ENCODE measurements at regions not wholly inside any gene's neighbourhood (a gene's known extent, or its start where the extent isn't known, plus 50 kb on each side); places are given as distances from the start of the nearest gene placed in this dataset.

GRCh38 chr3:8254489-8254888 lies 247.1 kb upstream of the LMCD1 start:
- H4K8ac ChIP-seq (ENCODE audit: low read depth in 2 of 2, low read length in 2 of 2), result no peak overlapping the region
- no peak overlapping the region for H2BK120ac ChIP-seq (ENCODE audit: low read depth, low read length)
- no peak overlapping the region for H2BK15ac ChIP-seq (ENCODE audit: low read depth, low read length)
- no peaks in the 10 kb centered on the region for H3K9me1 ChIP-seq (ENCODE audit: insufficient read depth, low read length)
- no peak overlapping the region for H3K4ac ChIP-seq (ENCODE audit: low read depth, low read length)
- H4K5ac ChIP-seq (ENCODE audit: low read depth, low read length), result no peak overlapping the region
- H2AK5ac ChIP-seq (ENCODE audit: low read depth, low read length), result no peak overlapping the region
- BruUV-seq (replicated peaks), result no TSS peak
- ChIA-PET POLR2A (ENCODE audit: unreplicated experiment) (no interaction called here), CTCF (interaction anchor here (0.7 to 1.3 kb wide), 2 partner anchors 11 to 15 kb away, joined by 3 read pairs; no protein-coding TSS in a partner anchor)
- H2AFZ ChIP-seq (replicated peaks; ENCODE audit: low read length, poor library complexity), result no peak overlapping the region
- H3K4me3 ChIP-seq (ENCODE audit: insufficient read depth, low read depth, low read length), result no peak overlapping the region
- H2BK20ac ChIP-seq (ENCODE audit: low read depth, low read length), result no peak overlapping the region
- no peak overlapping the region for H3K14ac ChIP-seq (replicated peaks; ENCODE audit: low read depth, low read length)
- no peak overlapping the region for H3K4me2 ChIP-seq (ENCODE audit: low read depth, low read length)
- no peak for ATAC-seq (ENCODE audit: low read depth)
- H3K79me1 ChIP-seq (ENCODE audit: low read depth in 1 of 2, low read length in 2 of 2), result no peaks in the 10 kb centered on the region
- no peak overlapping the region for H3K27ac ChIP-seq (ENCODE audit: insufficient read depth, low read length)
- H4K91ac ChIP-seq (ENCODE audit: insufficient read depth, low read depth, low read length), result no peak overlapping the region
- no peaks in the 10 kb centered on the region for H3K4me1 ChIP-seq (ENCODE audit: control insufficient read depth, insufficient read depth, low read length)
- no peak overlapping the region for H3K9ac ChIP-seq (ENCODE audit: low read depth, low read length)
- H3K18ac ChIP-seq (ENCODE audit: low read depth, low read length), result no peak overlapping the region
- H3K23ac ChIP-seq (ENCODE audit: low read depth, low read length), result no peak overlapping the region
- no peak overlapping the region for H3K56ac ChIP-seq (ENCODE audit: extremely low read depth, insufficient read depth, low read length)
- no peaks in the 10 kb centered on the region for H3K27me3 ChIP-seq (ENCODE audit: control insufficient read depth, insufficient read depth, low read length)
- dilution Hi-C loops (cut with HindIII; ENCODE audit: low sequenced_read_pairs, unreplicated experiment), result no loop called here
- no peaks in the 10 kb centered on the region for H3K9me3 ChIP-seq (ENCODE audit: control insufficient read depth, insufficient read depth, low read length)
- H2AK9ac ChIP-seq (replicated peaks; ENCODE audit: low read depth, low read length, poor library complexity), result no peak overlapping the region
- no peak for DNase-seq
- intact Hi-C loops (cut with micrococcal nuclease), result no loop called here
- TF ChIP-seq SMC3 (IDR thresholded peaks at IDR 0.05; ENCODE audit: low read depth, low read length) (no peak), NFE2L2 (IDR thresholded peaks at IDR 0.05; ENCODE audit: low read depth, low read length) (no peak), RFX5 (IDR thresholded peaks at IDR 0.05; ENCODE audit: low read depth, low read length) (no peak), MAZ (IDR thresholded peaks at IDR 0.05; ENCODE audit: borderline replicate concordance, low read depth, low read length) (no peak), CTCF (conservative IDR thresholded peaks at IDR 0.05; ENCODE audit: low read depth, low read length) (no peak), BHLHE40 (IDR thresholded peaks at IDR 0.05; ENCODE audit: low read depth, low read length) (no peak), ELK1 (IDR thresholded peaks at IDR 0.05; ENCODE audit: borderline replicate concordance, low read depth, low read length) (no peak), MAFK (IDR thresholded peaks at IDR 0.05; ENCODE audit: low read depth, low read length) (no peak), POLR2A (IDR thresholded peaks at IDR 0.05; ENCODE audit: low read depth, low read length) (no peak), RCOR1 (IDR thresholded peaks at IDR 0.05; ENCODE audit: insufficient replicate concordance, low read length) (no peak), CEBPB (IDR thresholded peaks at IDR 0.05; ENCODE audit: low read depth, low read length) (no peak), USF2 (IDR thresholded peaks at IDR 0.05; ENCODE audit: low read depth, low read length) (no peak), FOS (IDR thresholded peaks at IDR 0.05; ENCODE audit: low read depth, low read length) (no peak), MXI1 (IDR thresholded peaks at IDR 0.05; ENCODE audit: borderline replicate concordance, low read depth, low read length) (no peak)
- H3K36me3 ChIP-seq (ENCODE audit: control insufficient read depth, insufficient read depth, low read length), result no peaks in the 10 kb centered on the region
- WGBS, 2 experiments (ENCODE audit: extremely low coverage in 2 of 2, insufficient read length in 1 of 2), result no CpG with 5 or more reads among the region's 2 CpGs
- in situ Hi-C loops (cut with MboI; ENCODE audit: low sequenced_read_pairs), result no loop called here
- H2BK5ac ChIP-seq (ENCODE audit: low read depth, low read length, poor library complexity, severe bottlenecking), result no peak overlapping the region
- no peaks in the 10 kb centered on the region for H4K20me1 ChIP-seq (ENCODE audit: insufficient read depth, low read length)

Measured in IMR-90 (cell line).